GM12864 (cell line): ENCODE measurements at regions not wholly inside any gene's neighbourhood (a gene's known extent, or its start where the extent isn't known, plus 50 kb on each side); places are given as distances from the start of the nearest gene placed in this dataset.

Experiments used
- DNase-seq: peaks from one replicate; pipeline ENCODE4 v3.0.0-alpha.2; 2011; ENCODE audit warnings: low read depth
- H3K4me3 ChIP-seq: 2 replicates; pipeline ENCODE4 v1.5.1; 2011; ENCODE audit warnings: mild to moderate bottlenecking, low read depth, low read length, control low read depth
- TF ChIP-seq, protein P1 (sequence below): IDR thresholded peaks from 2 replicates; pipeline ENCODE4 v1.5.1; 2011; ENCODE audit warnings: low read depth, mild to moderate bottlenecking, moderate library complexity, low read length, control low read depth, inconsistent platforms; ENCODE audit errors: missing control alignments

DNA sequence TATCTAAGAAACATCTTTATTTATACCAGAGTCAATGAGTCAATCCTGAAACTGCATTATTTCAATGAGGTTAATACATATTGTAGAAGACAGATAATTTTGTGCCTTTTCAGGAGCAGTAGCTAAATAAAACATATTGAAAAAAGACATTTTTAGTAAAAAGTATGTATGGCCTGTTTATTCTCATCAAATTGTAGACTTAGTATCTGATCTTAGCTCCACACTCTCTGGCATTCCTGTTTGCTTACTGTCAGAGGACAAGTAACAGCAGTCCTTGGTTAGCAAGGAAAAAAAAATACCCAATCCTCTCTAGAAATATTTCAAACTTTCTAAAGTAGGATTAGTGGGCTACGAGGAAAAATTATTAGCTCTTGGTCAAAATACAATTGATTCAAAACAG, 50.5 kb upstream of the GUCY1A1 start:
- TF ChIP-seq, protein P1, sequence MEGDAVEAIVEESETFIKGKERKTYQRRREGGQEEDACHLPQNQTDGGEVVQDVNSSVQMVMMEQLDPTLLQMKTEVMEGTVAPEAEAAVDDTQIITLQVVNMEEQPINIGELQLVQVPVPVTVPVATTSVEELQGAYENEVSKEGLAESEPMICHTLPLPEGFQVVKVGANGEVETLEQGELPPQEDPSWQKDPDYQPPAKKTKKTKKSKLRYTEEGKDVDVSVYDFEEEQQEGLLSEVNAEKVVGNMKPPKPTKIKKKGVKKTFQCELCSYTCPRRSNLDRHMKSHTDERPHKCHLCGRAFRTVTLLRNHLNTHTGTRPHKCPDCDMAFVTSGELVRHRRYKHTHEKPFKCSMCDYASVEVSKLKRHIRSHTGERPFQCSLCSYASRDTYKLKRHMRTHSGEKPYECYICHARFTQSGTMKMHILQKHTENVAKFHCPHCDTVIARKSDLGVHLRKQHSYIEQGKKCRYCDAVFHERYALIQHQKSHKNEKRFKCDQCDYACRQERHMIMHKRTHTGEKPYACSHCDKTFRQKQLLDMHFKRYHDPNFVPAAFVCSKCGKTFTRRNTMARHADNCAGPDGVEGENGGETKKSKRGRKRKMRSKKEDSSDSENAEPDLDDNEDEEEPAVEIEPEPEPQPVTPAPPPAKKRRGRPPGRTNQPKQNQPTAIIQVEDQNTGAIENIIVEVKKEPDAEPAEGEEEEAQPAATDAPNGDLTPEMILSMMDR, result no peak
- DNase-seq, result no peak
- no peak overlapping the region for H3K4me3 ChIP-seq

DNA sequence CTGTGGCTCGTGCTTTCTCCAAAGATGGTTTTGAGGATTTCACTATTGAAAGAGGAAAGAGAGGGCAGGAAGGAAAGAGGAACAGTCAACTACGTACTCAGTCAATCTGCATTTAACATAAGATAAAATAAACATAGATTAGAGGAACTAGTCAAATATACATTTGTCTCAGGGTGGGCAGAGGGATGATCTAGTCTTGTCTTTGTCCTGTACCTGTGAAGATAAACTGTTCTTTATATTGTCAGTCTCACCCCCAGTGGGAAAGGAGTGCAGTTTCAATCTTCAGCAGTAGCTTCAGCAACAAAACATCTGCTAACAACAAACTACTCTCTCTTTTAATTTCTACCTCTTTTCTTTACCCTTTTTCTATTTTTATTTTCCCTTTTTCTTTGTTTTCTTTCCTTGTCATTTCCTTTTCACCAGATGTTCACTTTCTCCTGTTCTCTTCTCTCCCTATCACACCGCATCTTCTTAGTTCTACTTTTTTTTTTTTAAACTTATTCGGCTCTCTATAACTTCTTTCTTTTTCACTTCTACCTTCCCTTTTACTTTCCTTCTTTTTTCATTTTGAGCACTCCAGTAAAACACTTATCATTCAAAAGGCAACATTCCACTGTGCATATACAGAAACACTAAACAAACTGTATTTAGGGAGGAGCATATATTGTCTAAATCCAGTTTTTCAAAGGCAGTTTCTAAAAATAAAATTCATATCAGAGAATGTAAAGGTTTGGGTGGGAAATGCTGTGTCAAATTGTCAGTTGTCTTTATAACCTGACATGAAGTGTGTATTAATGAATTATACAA, 51.4 kb upstream of the GUCY1A1 start:
- no peak overlapping the region for H3K4me3 ChIP-seq
- TF ChIP-seq, protein P1, result no peak
- no peak for DNase-seq

DNA sequence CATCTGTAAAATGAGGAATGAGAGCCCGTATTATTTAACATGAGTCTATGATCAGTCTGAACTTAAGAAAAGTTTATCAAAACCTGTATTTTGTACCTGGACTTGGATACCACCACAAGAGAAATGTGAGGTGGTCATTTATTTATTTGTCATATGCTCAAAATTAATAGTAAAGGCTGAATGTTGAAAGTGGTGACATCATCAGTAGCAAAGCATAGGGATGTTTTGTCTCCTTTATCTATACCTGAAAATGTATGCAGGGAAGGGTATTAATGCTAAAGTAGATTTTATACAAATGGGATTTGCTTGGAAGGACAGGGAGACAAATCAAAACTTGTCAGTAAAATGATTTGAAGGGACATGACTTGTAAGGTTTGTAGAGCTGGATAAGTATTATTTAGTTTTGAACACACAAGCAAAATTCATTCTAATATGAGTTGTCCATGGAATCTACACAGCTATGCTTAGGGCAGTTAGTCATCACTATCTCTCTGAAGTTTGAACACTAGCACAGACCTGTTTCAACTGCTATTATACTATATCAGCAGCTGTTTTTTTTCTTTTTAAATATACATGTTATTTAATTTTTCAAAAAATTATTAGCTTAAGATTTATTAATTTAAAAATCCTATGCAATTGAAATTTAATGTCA, 52.4 kb upstream of the GUCY1A1 start:
- DNase-seq, result no peak
- TF ChIP-seq, protein P1, result no peak

DNA sequence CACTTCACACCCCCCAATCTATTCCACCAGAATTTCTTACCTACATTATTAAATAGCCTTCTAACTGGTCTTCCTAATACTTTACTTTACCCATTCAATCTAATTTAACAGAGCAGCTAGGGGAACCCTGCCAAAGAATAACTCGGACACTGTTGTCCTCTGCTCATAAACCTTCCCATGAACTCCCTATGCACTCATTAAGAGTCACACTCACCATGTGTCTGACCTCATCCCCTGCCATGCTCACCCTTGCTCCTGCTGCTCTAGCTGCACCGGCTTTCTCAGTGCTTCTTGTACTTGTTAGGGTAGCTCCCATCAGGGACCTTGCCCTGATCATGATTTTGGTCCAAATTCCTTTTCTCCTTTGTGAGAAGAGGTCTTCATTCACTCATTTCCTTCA, 54.6 kb upstream of the GUCY1A1 start:
- no peak overlapping the region for H3K4me3 ChIP-seq
- no peak for DNase-seq
- TF ChIP-seq, protein P1, result no peak

More for the DNA sequence above, 52.4 kb upstream of the GUCY1A1 start:
- no peak overlapping the region for H3K4me3 ChIP-seq

DNA sequence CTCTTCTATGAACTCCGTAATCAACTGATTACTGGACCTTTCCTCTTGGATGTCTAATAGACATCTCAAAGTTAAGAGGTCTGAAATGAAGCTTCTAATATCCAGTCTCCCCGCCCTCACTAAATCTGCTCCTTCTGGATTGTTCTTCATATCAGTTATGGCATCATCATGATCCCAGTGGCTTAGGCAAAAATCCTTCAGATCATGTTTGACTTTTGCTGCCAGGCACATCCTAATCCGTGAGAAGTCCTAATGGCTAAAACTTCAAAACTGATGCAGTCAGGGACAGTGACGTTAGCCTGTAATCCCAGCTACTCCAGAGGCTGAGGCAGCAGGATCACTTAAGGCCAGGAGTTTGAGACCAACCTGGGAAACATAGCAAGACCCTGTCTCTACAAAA, 55.1 kb upstream of the GUCY1A1 start:
- no peak for DNase-seq
- H3K4me3 ChIP-seq, result no peak overlapping the region
- TF ChIP-seq, protein P1, result no peak

DNA sequence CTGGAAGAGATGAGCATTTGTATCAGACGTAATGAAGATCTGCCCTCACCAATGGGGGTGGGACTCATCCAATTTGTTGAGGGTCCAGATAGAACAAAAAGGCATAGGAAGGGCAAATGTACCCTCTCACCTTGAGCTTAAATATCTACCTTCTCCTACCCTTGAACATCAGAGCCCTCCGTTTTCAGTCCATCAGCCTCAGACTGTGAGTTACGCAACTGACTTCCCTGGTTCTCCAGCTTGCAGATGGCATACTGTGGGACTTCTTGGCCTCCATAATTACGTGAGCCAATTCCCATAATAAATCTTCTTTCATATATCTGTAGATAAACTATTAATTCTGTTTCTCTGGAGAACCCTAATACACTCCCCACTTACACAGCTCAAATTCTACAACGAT, 56.5 kb upstream of the GUCY1A1 start:
- H3K4me3 ChIP-seq, result no peak overlapping the region
- TF ChIP-seq, protein P1, result no peak
- DNase-seq, result no peak
